HEK293T (cell line): ENCODE measurements at regions not wholly inside any gene's neighbourhood (a gene's known extent, or its start where the extent isn't known, plus 50 kb on each side); places are given as distances from the start of the nearest gene placed in this dataset.

ENCODE experiments used
- FOXA1 ChIP-seq: fragments of 450-650 bp; IDR thresholded peaks from 2 replicates; pipeline ENCODE4 v1.6.1; 2016; ENCODE audit warnings: mild to moderate bottlenecking
- FOXK2 ChIP-seq: fragments of 450-650 bp; IDR thresholded peaks from 2 replicates; pipeline ENCODE4 v1.6.1; 2016; ENCODE audit warnings: mild to moderate bottlenecking
- SUZ12 ChIP-seq: fragments of 450-650 bp; IDR thresholded peaks from 2 replicates; pipeline ENCODE4 v1.6.1; 2016; ENCODE audit warnings: mild to moderate bottlenecking
- ZNF384 ChIP-seq: fragments of 450-650 bp; IDR thresholded peaks from 2 replicates; pipeline ENCODE4 v1.6.1; 2016

DNA sequence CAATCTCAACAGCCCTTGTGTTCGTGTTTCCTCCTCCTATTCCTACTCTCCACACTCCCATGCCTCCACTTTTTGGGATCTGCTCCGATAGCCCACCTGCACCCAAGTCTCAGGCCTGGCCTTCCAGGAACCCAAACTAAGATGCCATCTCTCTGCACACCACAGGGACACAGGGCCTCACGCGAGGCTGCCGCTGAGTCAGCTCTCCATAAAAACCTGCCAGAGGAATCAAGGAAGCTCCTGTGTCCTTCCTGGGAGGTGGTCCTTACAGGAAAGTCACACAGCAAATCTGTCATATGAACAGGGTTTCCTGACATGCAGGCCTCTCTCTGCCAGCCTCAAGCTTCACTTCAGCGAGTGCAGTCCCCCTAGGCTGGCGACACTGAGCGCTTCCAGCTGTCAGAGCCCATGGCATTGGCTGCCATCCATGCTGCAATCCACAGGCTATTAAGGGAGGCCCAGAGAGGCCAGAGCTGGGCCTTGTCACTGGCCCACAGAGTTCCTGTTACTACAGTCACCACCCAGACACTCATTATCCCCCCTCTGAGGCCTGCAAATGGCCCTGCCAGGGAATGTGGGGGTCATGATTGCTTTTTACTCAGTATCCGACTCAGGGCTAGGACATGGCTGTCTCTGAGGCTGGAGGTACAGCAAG lies 151.4 kb downstream of the OAT start:
- no peak for TF ChIP-seq FOXK2
- no peak for TF ChIP-seq SUZ12
- TF ChIP-seq ZNF384, result no peak
- TF ChIP-seq FOXA1, result no peak
